WI38 (cell line): ENCODE measurements at regions not wholly inside any gene's neighbourhood (a gene's known extent, or its start where the extent isn't known, plus 50 kb on each side); places are given as distances from the start of the nearest gene placed in this dataset.

Source experiments
- H3K4me3 ChIP-seq: 2 replicates; pipeline ENCODE4 v1.5.1; 2011; ENCODE audit warnings: low read depth, mild to moderate bottlenecking, control low read depth, low read length
- CTCF ChIP-seq: IDR thresholded peaks from 2 replicates; pipeline ENCODE4 v1.5.1; 2012; ENCODE audit warnings: low read depth, mild to moderate bottlenecking, control low read depth, low read length

GRCh38 chr6:25105070-25105925, 169.5 kb upstream of the RIPOR2 start:
- TF ChIP-seq CTCF: no peak

GRCh38 chr6:25107218-25107617, 171.5 kb upstream of the RIPOR2 start:
- no peak overlapping the region for H3K4me3 ChIP-seq
- no peak for TF ChIP-seq CTCF

More at GRCh38 chr6:25105070-25105925, 169.5 kb upstream of the RIPOR2 start:
- H3K4me3 ChIP-seq: no peak overlapping the region

- TF ChIP-seq CTCF: no peak
- no peak overlapping the region for H3K4me3 ChIP-seq
These were observed 167.4 kb upstream of the CARMIL1 start for GRCh38 chr6:25111782-25112181.

GRCh38 chr6:25112322-25112773, 166.8 kb upstream of the CARMIL1 start:
- no peak for TF ChIP-seq CTCF
- no peak overlapping the region for H3K4me3 ChIP-seq

- TF ChIP-seq CTCF: no peak
- H3K4me3 ChIP-seq: no peak overlapping the region
These were observed 165.7 kb upstream of the CARMIL1 start for GRCh38 chr6:25113436-25113835.

GRCh38 chr6:25118038-25118437, 161.1 kb upstream of the CARMIL1 start:
- TF ChIP-seq CTCF: no peak
- H3K4me3 ChIP-seq: no peak overlapping the region

- no peak for TF ChIP-seq CTCF
- H3K4me3 ChIP-seq: no peak overlapping the region
These were observed 158.0 kb upstream of the CARMIL1 start for GRCh38 chr6:25121186-25121585.
